ENCODE measurements at regions not wholly inside any gene's neighbourhood (a gene's known extent, or its start where the extent isn't known, plus 50 kb on each side); places are given as distances from the start of the nearest gene placed in this dataset.

DNA sequence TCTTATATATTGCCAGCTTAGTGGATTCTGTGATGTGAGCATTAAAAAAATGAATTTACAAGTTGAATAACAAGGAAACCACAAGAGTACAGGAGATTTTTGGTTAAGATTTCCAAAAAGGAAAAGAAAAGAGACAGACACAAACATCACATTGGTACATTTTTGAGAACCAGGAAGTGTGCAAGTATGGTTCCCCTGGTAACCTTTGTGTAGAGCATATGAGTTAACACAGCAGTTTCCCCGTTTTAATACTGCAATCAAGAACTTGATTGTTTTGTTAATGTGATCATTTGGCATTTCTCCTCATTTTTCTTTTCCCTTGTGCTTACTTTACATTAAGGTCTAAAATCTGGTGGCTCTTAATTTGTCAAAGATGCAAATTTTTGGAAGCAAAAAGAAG, 490.4 kb upstream of the ATP2B1 start:
- TF ChIP-seq, protein P1, sequence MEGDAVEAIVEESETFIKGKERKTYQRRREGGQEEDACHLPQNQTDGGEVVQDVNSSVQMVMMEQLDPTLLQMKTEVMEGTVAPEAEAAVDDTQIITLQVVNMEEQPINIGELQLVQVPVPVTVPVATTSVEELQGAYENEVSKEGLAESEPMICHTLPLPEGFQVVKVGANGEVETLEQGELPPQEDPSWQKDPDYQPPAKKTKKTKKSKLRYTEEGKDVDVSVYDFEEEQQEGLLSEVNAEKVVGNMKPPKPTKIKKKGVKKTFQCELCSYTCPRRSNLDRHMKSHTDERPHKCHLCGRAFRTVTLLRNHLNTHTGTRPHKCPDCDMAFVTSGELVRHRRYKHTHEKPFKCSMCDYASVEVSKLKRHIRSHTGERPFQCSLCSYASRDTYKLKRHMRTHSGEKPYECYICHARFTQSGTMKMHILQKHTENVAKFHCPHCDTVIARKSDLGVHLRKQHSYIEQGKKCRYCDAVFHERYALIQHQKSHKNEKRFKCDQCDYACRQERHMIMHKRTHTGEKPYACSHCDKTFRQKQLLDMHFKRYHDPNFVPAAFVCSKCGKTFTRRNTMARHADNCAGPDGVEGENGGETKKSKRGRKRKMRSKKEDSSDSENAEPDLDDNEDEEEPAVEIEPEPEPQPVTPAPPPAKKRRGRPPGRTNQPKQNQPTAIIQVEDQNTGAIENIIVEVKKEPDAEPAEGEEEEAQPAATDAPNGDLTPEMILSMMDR (IDR thresholded peaks at IDR 0.05; ENCODE audit: insufficient read depth, low read length, poor library complexity, severe bottlenecking), result no peak
- no peak for TF ChIP-seq EZH2phosphoT487 (conservative IDR thresholded peaks at IDR 0.05; ENCODE audit: low read length)
